Breast epithelium (tissue), 4 donors: ENCODE measurements at regions not wholly inside any gene's neighbourhood (a gene's known extent, or its start where the extent isn't known, plus 50 kb on each side); places are given as distances from the start of the nearest gene placed in this dataset.

Experiments
- DNase-seq, 2 donors: peaks; one replicate each; pipeline ENCODE4 v3.0.0-alpha.2; 2019; ENCODE audit warnings: low spot score in 2 of 2
- H3K27ac ChIP-seq, 2 donors: fragments of 200-600 bp; sonication (generic) in 1 of 2; one replicate each; pipeline ENCODE4 v1.5.1; 2016 to 2019; ENCODE audit warnings: mild to moderate bottlenecking in 1 of 2
- H3K27me3 ChIP-seq, 2 donors: fragments of 200-600 bp; sonication (generic) in 1 of 2; one replicate each; pipeline versions ENCODE4 v1.5.1 to v1.6.0; 2017 to 2019; ENCODE audit warnings: control low read depth in 1 of 2, mild to moderate bottlenecking in 1 of 2
- H3K36me3 ChIP-seq: fragments of 200-600 bp; one replicate; pipeline ENCODE4 v1.5.1; 2019
- H3K4me1 ChIP-seq, 2 donors: fragments of 200-600 bp; sonication (generic); one replicate each; pipeline ENCODE4 v1.5.1; 2016 to 2019; ENCODE audit warnings: control low read depth in 1 of 2
- H3K4me3 ChIP-seq, 3 donors: fragments of 200-600 bp; sonication (generic); 1 replicate in 2 of 3; 2 replicates in 1 of 3; pipeline ENCODE4 v1.5.1; 2016 to 2019; ENCODE audit warnings: mild to moderate bottlenecking in 3 of 3, moderate library complexity in 2 of 3
- H3K9me3 ChIP-seq, 2 donors: fragments of 200-600 bp; sonication (generic) in 1 of 2; one replicate each; pipeline ENCODE4 v1.5.1; 2016 to 2019; ENCODE audit warnings: control low read depth in 1 of 2
- POLR2A ChIP-seq: fragments of 450-650 bp; IDR thresholded peaks from one replicate; pipeline ENCODE4 v1.6.1; 2016; ENCODE audit warnings: antibody characterized with exemption, mild to moderate bottlenecking, moderate library complexity
- POLR2AphosphoS5 ChIP-seq, 3 donors: sonication (generic); formaldehyde crosslinking; IDR thresholded peaks; one replicate each; pipeline ENCODE4 v1.6.1; 2017; ENCODE audit warnings: antibody characterized with exemption in 3 of 3
- intact Hi-C: fragments of 100-400 bp; cut with DNase I; formaldehyde crosslinking; loops from one replicate; pipeline ENCODE4 v1.15.1; 2023; ENCODE audit warnings: low total_unique reads
- TF ChIP-seq, protein P1 (sequence below), 3 donors: fragments of 450-650 bp; IDR thresholded peaks; one replicate each; pipeline ENCODE4 v1.5.1; 2016 to 2017; ENCODE audit warnings: antibody characterized with exemption in 3 of 3, mild to moderate bottlenecking in 3 of 3, moderate library complexity in 3 of 3

DNA sequence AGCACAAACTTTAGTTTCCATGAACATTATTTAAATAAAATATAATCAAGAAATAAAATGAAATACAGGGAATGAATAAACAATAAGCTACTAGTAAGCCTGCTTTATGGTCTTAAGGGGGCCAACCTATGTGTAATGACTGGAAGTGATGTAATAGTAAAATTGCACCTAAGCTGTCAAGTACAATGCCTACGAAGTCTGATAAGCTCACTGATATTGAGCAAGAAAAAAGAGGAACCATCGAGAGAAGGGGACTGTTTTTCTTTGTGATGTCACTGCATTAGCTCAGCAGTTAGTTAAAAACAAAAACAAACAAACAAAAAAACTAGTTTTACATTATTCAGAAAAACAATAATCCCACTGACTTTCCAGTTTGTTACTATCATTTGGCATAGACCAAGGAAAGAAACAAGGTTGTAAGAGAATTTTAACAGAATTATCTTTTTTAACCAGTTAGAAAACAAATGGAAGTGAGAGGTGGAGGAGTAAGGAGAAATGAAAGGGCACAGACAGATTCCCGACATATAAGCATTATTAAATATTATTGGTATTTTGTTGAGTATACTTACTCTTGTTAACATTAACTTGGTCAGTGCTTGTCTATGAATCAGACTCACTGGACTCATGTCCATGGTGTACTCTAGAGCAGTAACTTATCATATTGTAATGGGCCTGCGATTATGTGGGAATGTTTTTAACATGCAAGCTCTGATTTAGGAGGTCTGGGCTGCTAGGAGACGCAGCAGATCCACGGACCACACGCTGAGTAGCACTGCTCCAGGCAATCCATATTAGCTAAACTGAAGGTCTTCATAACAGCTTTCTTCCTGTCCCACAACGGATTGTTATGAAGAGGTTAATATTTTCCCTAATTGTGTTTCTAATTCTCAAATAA lies 99.6 kb upstream of the HMGCLL1 start:
- Histone ChIP-seq H3K27me3 (no peaks in the 10 kb centered on the region), H3K4me3 (no peak overlapping the region), H3K27ac (no peak overlapping the region), H3K9me3 (no peaks in the 10 kb centered on the region), H3K36me3 (no peaks in the 10 kb centered on the region), H3K4me1 (no peaks in the 10 kb centered on the region)
- DNase-seq: no peak
- intact Hi-C loops: no loop called here
- TF ChIP-seq, protein P1, sequence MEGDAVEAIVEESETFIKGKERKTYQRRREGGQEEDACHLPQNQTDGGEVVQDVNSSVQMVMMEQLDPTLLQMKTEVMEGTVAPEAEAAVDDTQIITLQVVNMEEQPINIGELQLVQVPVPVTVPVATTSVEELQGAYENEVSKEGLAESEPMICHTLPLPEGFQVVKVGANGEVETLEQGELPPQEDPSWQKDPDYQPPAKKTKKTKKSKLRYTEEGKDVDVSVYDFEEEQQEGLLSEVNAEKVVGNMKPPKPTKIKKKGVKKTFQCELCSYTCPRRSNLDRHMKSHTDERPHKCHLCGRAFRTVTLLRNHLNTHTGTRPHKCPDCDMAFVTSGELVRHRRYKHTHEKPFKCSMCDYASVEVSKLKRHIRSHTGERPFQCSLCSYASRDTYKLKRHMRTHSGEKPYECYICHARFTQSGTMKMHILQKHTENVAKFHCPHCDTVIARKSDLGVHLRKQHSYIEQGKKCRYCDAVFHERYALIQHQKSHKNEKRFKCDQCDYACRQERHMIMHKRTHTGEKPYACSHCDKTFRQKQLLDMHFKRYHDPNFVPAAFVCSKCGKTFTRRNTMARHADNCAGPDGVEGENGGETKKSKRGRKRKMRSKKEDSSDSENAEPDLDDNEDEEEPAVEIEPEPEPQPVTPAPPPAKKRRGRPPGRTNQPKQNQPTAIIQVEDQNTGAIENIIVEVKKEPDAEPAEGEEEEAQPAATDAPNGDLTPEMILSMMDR (IDR thresholded peaks at IDR 0.05): no peak
- TF ChIP-seq POLR2A (no peak), POLR2AphosphoS5 (IDR thresholded peaks at IDR 0.05) (no peak)

DNA sequence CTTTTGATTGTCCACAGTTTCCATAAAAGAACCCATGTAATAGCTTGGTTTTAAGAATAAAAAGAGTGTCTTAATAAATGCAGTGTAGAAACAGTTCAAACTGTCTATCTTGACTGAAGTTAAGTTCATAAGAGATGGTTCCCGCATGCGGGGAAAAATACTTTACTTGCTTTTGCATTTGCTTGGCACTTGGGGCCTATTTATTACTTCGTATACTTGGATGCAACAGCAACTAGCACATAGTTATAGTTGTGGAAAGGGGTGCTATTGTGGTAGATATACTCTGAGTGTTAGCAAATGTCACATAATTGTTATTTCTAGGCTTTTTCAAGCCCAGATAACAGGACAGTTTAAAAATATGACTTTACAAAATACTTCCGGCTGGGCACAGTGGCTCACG lies 97.7 kb upstream of the HMGCLL1 start:
- no peaks in the 10 kb centered on the region for H3K27me3 ChIP-seq
- intact Hi-C loops: no loop called here
- H3K4me3 ChIP-seq: no peak overlapping the region
- no peaks in the 10 kb centered on the region for H3K4me1 ChIP-seq
- TF ChIP-seq, protein P1 (IDR thresholded peaks at IDR 0.05): no peak
- no peaks in the 10 kb centered on the region for H3K9me3 ChIP-seq
- H3K36me3 ChIP-seq: no peaks in the 10 kb centered on the region
- no peak overlapping the region for H3K27ac ChIP-seq
- no peak for DNase-seq

DNA sequence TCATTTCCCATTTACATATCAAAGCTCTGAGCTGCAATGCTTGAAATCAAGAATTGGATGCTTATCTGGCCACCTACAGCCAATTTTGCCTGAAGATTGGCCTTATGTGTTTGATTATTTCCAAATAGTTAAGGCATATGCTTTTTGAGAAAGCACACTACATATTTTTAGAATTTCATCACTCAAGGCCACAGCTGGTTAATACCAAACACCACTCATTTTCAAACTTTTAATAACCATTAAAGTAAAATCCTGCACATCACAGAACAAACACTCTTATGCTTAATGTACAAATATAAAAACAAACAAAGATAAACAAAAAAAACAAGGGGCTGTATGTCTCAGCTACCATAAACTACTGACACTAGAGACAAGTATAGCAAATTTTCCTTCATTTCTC lies 96.9 kb upstream of the HMGCLL1 start:
- intact Hi-C loops: no loop called here
- H3K4me3 ChIP-seq: no peak overlapping the region
- no peak for DNase-seq
- H3K9me3 ChIP-seq: no peaks in the 10 kb centered on the region
- TF ChIP-seq, protein P1 (IDR thresholded peaks at IDR 0.05): no peak
- no peak for TF ChIP-seq POLR2AphosphoS5 (IDR thresholded peaks at IDR 0.05)
- no peak for TF ChIP-seq POLR2A
- H3K27me3 ChIP-seq: no peaks in the 10 kb centered on the region
- no peak overlapping the region for H3K27ac ChIP-seq
- no peaks in the 10 kb centered on the region for H3K4me1 ChIP-seq
- no peaks in the 10 kb centered on the region for H3K36me3 ChIP-seq

DNA sequence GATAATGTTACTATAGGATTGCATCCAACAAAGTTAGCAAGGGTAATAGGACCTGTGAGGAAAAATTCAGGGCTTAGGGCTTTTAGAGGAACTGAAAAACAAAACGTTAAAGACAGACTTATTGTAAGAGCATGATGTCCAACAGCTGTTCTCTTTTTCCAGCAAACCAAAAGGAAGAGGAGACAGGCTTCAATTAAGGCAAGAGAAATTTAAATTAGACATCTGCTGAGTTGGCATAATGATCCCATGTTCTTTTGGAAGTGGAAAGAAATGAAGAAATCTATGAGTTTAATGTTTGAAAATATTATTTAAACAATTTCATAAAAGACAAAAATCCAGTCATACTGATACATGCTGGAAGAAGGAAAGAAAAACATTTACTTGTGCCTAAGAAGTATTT lies 95.7 kb upstream of the HMGCLL1 start:
- no peak overlapping the region for H3K27ac ChIP-seq
- H3K4me3 ChIP-seq: no peak overlapping the region
- H3K27me3 ChIP-seq: no peaks in the 10 kb centered on the region
- H3K9me3 ChIP-seq: no peaks in the 10 kb centered on the region
- no peaks in the 10 kb centered on the region for H3K36me3 ChIP-seq
- no peak for TF ChIP-seq POLR2A
- no peaks in the 10 kb centered on the region for H3K4me1 ChIP-seq
- DNase-seq: no peak
- intact Hi-C loops: no loop called here

DNA sequence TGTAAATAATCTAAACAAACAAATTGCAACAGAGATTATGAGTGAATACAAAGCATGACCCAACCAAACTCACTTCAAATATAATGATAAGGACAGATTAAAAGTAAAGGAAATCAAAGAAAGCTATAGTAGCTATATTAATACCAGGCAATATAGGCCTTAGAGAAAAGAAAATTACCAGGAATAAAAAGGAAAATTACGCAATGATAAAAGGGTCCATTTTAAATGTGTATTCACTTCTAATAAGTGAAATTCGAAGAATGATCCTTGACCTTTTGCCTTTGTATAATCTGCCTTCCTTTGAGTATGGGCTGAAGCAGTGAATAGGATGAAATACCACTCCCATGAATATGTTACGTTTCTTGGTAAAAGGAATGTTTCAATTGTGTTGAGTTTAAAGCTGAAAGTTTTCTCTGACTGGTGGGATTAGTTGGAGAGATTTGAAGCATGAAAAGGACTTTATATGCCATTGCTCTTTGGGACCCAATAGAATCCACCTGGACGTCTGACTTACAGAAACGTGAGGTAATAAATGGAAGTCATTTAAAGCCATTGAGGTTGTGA lies 91.9 kb upstream of the HMGCLL1 start:
- Histone ChIP-seq H3K27ac (no peak overlapping the region), H3K36me3 (no peaks in the 10 kb centered on the region), H3K9me3 (no peaks in the 10 kb centered on the region), H3K4me1 (no peaks in the 10 kb centered on the region), H3K27me3 (no peaks in the 10 kb centered on the region), H3K4me3 (no peak overlapping the region)
- TF ChIP-seq POLR2AphosphoS5 (IDR thresholded peaks at IDR 0.05): no peak
- no peak for TF ChIP-seq POLR2A
- TF ChIP-seq, protein P1 (IDR thresholded peaks at IDR 0.05): no peak
- DNase-seq: no peak
- intact Hi-C loops: no loop called here
